CD14-positive monocyte (primary cell): ENCODE measurements at regions not wholly inside any gene's neighbourhood (a gene's known extent, or its start where the extent isn't known, plus 50 kb on each side); places are given as distances from the start of the nearest gene placed in this dataset.

ENCODE experiments used
- DNase-seq, 3 donors: peaks; one replicate each; pipeline ENCODE4 v3.0.0-alpha.2; 2011 to 2022
- H2AFZ ChIP-seq: 2 replicates; pipeline ENCODE4 v1.6.0; 2012; ENCODE audit warnings: mild to moderate bottlenecking, low read depth, low read length, inconsistent platforms; ENCODE audit not compliant: insufficient read depth, poor library complexity, severe bottlenecking
- H3K27ac ChIP-seq, 2 donors: 1 replicate in 1 of 2; 2 replicates in 1 of 2; pipeline ENCODE4 v1.5.1; 2012 to 2013; ENCODE audit warnings: low read length in 2 of 2, control low read depth in 1 of 2, inconsistent platforms in 1 of 2, low read depth in 1 of 2, mild to moderate bottlenecking in 1 of 2
- H3K27me3 ChIP-seq, 2 donors: one replicate each; pipeline versions ENCODE4 v1.6.0 to v1.6.1; 2011 to 2013; ENCODE audit warnings: low read length in 2 of 2; ENCODE audit not compliant: control insufficient read depth in 2 of 2, insufficient read depth in 2 of 2
- H3K36me3 ChIP-seq, 2 donors: replicated peaks in 1 of 2; 1 replicate in 1 of 2; 2 replicates in 1 of 2; pipeline versions ENCODE4 v1.5.1 to v1.6.1; 2012 to 2013; ENCODE audit warnings: low read length in 2 of 2, control low read depth in 1 of 2, inconsistent platforms in 1 of 2, mild to moderate bottlenecking in 1 of 2; ENCODE audit not compliant: insufficient read depth in 2 of 2, control insufficient read depth in 1 of 2
- H3K4me1 ChIP-seq, 2 donors: 1 replicate in 1 of 2; 2 replicates in 1 of 2; pipeline versions ENCODE4 v1.5.1 to v1.6.1; 2012 to 2013; ENCODE audit warnings: low read length in 2 of 2, control low read depth in 1 of 2, inconsistent platforms in 1 of 2, mild to moderate bottlenecking in 1 of 2, moderate library complexity in 1 of 2; ENCODE audit not compliant: insufficient read depth in 2 of 2, control insufficient read depth in 1 of 2
- H3K4me2 ChIP-seq: replicated peaks from 2 replicates; pipeline ENCODE3; 2012; ENCODE audit warnings: low read length, moderate library complexity, mild to moderate bottlenecking; ENCODE audit not compliant: poor library complexity, severe bottlenecking; ENCODE audit errors: extremely low read depth
- H3K4me3 ChIP-seq, 3 experiments: fragments of 200-600 bp in 1 of 3; sonication (generic) in 1 of 3; replicated peaks in 1 of 3; 1 replicate in 2 of 3; 2 replicates in 1 of 3; pipeline ENCODE4 v1.5.1; 2011 to 2013; ENCODE audit warnings: low read length in 3 of 3, mild to moderate bottlenecking in 3 of 3, control low read depth in 2 of 3, low read depth in 2 of 3, inconsistent platforms in 1 of 3, moderate library complexity in 1 of 3
- H3K79me2 ChIP-seq: 2 replicates; pipeline ENCODE4 v1.6.0; 2012; ENCODE audit warnings: mild to moderate bottlenecking, control low read depth, inconsistent platforms, low read length, moderate library complexity; ENCODE audit not compliant: insufficient read depth
- H3K9ac ChIP-seq: 2 replicates; pipeline ENCODE4 v1.6.0; 2017; ENCODE audit warnings: low read length, mild to moderate bottlenecking; ENCODE audit not compliant: insufficient read depth, poor library complexity, severe bottlenecking
- H3K9me3 ChIP-seq, 2 donors: replicated peaks in 1 of 2; 1 replicate in 1 of 2; 2 replicates in 1 of 2; pipeline versions ENCODE4 v1.5.1 to v1.6.1; 2012 to 2013; ENCODE audit warnings: low read length in 2 of 2, control low read depth in 1 of 2; ENCODE audit not compliant: control insufficient read depth in 1 of 2, insufficient read depth in 1 of 2
- H4K20me1 ChIP-seq: 2 replicates; pipeline ENCODE4 v1.6.0; 2012; ENCODE audit warnings: mild to moderate bottlenecking, low read length, control low read depth, moderate library complexity; ENCODE audit not compliant: insufficient read depth
- H3K27ac Mint-ChIP-seq, 7 donors: one replicate each; pipeline ENCODE4 v1.8.0; 2020; ENCODE audit warnings: mild to moderate bottlenecking in 7 of 7, mixed read lengths in 7 of 7, moderate library complexity in 6 of 7, inconsistent platforms in 2 of 7
- H3K27me3 Mint-ChIP-seq, 3 donors: one replicate each; pipeline ENCODE4 v1.8.0; 2021 to 2022; ENCODE audit warnings: low read depth in 3 of 3, mild to moderate bottlenecking in 3 of 3, mixed read lengths in 3 of 3, moderate library complexity in 3 of 3, inconsistent platforms in 1 of 3
- H3K36me3 Mint-ChIP-seq, 2 donors: one replicate each; pipeline ENCODE4 v1.8.0; 2020; ENCODE audit warnings: mixed read lengths in 2 of 2, inconsistent platforms in 1 of 2, mild to moderate bottlenecking in 1 of 2
- H3K4me1 Mint-ChIP-seq: one replicate; pipeline ENCODE4 v1.8.0; 2020; ENCODE audit warnings: mild to moderate bottlenecking, mixed read lengths
- H3K4me3 Mint-ChIP-seq, 2 donors: one replicate each; pipeline ENCODE4 v1.8.0; 2020; ENCODE audit warnings: mild to moderate bottlenecking in 2 of 2, mixed read lengths in 2 of 2, moderate library complexity in 1 of 2
- H3K9me3 Mint-ChIP-seq, 7 donors: one replicate each; pipeline ENCODE4 v1.8.0; 2020 to 2022; ENCODE audit warnings: mixed read lengths in 7 of 7, mild to moderate bottlenecking in 6 of 7, moderate library complexity in 6 of 7, inconsistent platforms in 2 of 7
- WGBS: methylation state at CpG from one replicate; pipeline ENCODE4 v1.1.5; 2013; ENCODE audit warnings: missing lambda C conversion rate; ENCODE audit not compliant: insufficient coverage; 5-methylcytosine and 5-hydroxymethylcytosine counted together
- intact Hi-C, 2 donors: fragments of 100-400 bp; cut with micrococcal nuclease; formaldehyde crosslinking; loops; one replicate each; pipeline versions ENCODE4 v1.15.0 to v1.15.1; 2023
- TF ChIP-seq, protein P1 (sequence below): fragments of 200-600 bp; IDR thresholded peaks from one replicate; pipeline ENCODE4 v1.8.0; 2022; ENCODE audit warnings: antibody characterized with exemption, mild to moderate bottlenecking

DNA sequence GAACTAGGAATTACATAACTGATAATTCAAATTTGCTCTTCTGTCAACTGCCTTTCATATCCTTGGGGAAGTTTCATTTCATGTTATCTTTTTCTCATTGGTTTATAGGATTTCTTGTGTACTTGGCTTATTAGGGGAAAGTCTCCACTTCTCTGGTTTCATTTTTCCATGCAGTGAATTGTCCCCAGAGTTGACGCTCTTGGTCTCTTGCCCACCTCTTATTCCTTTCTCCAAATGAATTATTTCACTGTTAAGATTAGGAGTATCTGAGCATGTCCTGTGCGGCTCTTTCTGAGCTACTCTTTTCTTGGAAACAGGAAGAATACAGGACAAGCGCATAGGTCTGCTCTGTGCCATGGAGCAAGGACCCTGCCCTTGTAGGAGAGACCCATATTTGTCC, 104.8 kb downstream of the POSTN start:
- H3K36me3 Mint-ChIP-seq = no peaks in the 10 kb centered on the region
- peaks cover 0 to 11% (median 6%) of the 10 kb centered on the region in 7 donors for H3K9me3 Mint-ChIP-seq
- H3K36me3 ChIP-seq = no peaks in the 10 kb centered on the region
- H2AFZ ChIP-seq = no peak overlapping the region
- H3K27me3 ChIP-seq = no peaks in the 10 kb centered on the region
- no peaks in the 10 kb centered on the region for H3K4me1 ChIP-seq
- no peak for DNase-seq
- no peak overlapping the region for H3K27ac ChIP-seq
- TF ChIP-seq, protein P1, sequence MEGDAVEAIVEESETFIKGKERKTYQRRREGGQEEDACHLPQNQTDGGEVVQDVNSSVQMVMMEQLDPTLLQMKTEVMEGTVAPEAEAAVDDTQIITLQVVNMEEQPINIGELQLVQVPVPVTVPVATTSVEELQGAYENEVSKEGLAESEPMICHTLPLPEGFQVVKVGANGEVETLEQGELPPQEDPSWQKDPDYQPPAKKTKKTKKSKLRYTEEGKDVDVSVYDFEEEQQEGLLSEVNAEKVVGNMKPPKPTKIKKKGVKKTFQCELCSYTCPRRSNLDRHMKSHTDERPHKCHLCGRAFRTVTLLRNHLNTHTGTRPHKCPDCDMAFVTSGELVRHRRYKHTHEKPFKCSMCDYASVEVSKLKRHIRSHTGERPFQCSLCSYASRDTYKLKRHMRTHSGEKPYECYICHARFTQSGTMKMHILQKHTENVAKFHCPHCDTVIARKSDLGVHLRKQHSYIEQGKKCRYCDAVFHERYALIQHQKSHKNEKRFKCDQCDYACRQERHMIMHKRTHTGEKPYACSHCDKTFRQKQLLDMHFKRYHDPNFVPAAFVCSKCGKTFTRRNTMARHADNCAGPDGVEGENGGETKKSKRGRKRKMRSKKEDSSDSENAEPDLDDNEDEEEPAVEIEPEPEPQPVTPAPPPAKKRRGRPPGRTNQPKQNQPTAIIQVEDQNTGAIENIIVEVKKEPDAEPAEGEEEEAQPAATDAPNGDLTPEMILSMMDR = no peak
- no peaks in the 10 kb centered on the region for H3K9me3 ChIP-seq
- no peak overlapping the region for H3K4me3 ChIP-seq
- H3K27ac Mint-ChIP-seq = no peak overlapping the region
- no peak overlapping the region for H3K4me3 Mint-ChIP-seq
- intact Hi-C loops = no loop called here
- H4K20me1 ChIP-seq = no peaks in the 10 kb centered on the region
- WGBS = no CpG with 5 or more reads among the region's 3 CpGs
- H3K4me1 Mint-ChIP-seq = no peaks in the 10 kb centered on the region
- no peaks in the 10 kb centered on the region for H3K79me2 ChIP-seq
- H3K9ac ChIP-seq = no peak overlapping the region
- H3K4me2 ChIP-seq = no peak overlapping the region
- no peaks in the 10 kb centered on the region for H3K27me3 Mint-ChIP-seq

DNA sequence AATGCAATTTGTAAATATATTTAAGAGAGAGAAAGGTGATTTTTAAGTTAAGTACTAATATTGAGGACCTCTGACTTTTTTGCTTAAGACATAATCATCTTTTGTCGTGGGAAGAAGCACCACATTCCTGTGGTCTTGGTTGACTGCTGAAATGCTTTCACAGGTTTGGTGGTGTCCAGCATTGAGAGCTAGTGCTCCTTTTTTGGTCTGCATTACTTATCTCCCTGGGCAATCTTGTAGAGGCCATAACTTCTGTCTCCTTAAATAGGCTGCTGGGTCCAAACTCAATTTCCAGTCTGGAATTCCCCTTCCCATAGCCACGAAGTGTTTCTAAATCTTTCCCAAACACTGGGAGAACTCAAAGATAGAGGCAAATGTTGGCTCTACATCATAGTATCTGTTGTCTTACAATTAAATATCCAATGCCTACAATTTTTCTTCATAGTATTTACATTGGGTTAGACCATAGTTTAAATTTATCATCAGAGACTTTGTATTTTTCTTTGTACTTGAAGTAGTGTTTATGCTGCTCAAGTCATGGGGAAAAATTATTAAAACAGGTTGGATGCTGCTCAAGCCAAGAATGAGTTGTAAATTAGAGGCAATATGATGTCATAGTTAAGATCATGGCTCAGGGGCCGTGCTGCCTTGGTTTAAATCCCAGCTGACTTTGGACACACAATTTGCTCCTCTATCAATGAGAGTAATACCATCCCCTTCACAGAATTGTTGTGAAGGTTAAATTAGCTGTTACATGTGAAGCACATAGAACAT, 105.6 kb downstream of the POSTN start:
- Histone ChIP-seq H3K9ac (no peak overlapping the region), H3K4me3 (no peak overlapping the region), H3K4me2 (no peak overlapping the region), H2AFZ (no peak overlapping the region), H3K36me3 (no peaks in the 10 kb centered on the region), H3K4me1 (no peaks in the 10 kb centered on the region), H4K20me1 (no peaks in the 10 kb centered on the region), H3K27me3 (no peaks in the 10 kb centered on the region), H3K27ac (no peak overlapping the region), H3K9me3 (no peaks in the 10 kb centered on the region), H3K79me2 (no peaks in the 10 kb centered on the region)
- Mint-ChIP-seq H3K36me3 (no peaks in the 10 kb centered on the region), H3K4me3 (no peak overlapping the region), H3K9me3 (peaks cover 0 to 11% (median 6%) of the 10 kb centered on the region in 7 donors), H3K27me3 (no peaks in the 10 kb centered on the region), H3K4me1 (no peaks in the 10 kb centered on the region), H3K27ac (no peak overlapping the region)
- TF ChIP-seq, protein P1 = no peak
- intact Hi-C loops = no loop called here
- no peak for DNase-seq
- WGBS = 100% methylated on average over 1 of the region's 3 CpGs
